ENCODE measurements at regions not wholly inside any gene's neighbourhood (a gene's known extent, or its start where the extent isn't known, plus 50 kb on each side); places are given as distances from the start of the nearest gene placed in this dataset.

- ChIA-PET POLR2A (no interaction called here), CTCF (interaction anchor here (1.5 kb wide), 1 partner anchor 46 kb away, joined by 3 read pairs; no protein-coding TSS in a partner anchor)
- TF ChIP-seq, protein P1, sequence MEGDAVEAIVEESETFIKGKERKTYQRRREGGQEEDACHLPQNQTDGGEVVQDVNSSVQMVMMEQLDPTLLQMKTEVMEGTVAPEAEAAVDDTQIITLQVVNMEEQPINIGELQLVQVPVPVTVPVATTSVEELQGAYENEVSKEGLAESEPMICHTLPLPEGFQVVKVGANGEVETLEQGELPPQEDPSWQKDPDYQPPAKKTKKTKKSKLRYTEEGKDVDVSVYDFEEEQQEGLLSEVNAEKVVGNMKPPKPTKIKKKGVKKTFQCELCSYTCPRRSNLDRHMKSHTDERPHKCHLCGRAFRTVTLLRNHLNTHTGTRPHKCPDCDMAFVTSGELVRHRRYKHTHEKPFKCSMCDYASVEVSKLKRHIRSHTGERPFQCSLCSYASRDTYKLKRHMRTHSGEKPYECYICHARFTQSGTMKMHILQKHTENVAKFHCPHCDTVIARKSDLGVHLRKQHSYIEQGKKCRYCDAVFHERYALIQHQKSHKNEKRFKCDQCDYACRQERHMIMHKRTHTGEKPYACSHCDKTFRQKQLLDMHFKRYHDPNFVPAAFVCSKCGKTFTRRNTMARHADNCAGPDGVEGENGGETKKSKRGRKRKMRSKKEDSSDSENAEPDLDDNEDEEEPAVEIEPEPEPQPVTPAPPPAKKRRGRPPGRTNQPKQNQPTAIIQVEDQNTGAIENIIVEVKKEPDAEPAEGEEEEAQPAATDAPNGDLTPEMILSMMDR (IDR thresholded peaks at IDR 0.05; ENCODE audit: control extremely low read depth, extremely low read depth, low read depth, missing control alignments), result no peak
- no peak for DNase-seq (ENCODE audit: extremely low spot score)
These were observed 102.2 kb downstream of the KLF4 start for GRCh38 chr9:107387409-107387808.

GRCh38 chr9:107386396-107386795 is 103.2 kb downstream of the KLF4 start:
- TF ChIP-seq, protein P1 (IDR thresholded peaks at IDR 0.05; ENCODE audit: control extremely low read depth, extremely low read depth, low read depth, missing control alignments), result no peak
- ChIA-PET CTCF (interaction anchor here (1.0 kb wide), 1 partner anchor 39 kb away, joined by 3 read pairs; no protein-coding TSS in a partner anchor), POLR2A (no interaction called here)
- no peak for DNase-seq (ENCODE audit: extremely low spot score)

All from GM10248 (cell line).